ENCODE measurements at regions not wholly inside any gene's neighbourhood (a gene's known extent, or its start where the extent isn't known, plus 50 kb on each side); places are given as distances from the start of the nearest gene placed in this dataset.
"Not testable (repeated sequence)": the region's sequence is repeated elsewhere in the genome, so short reads cannot be mapped to it uniquely, and the experiment has no call there.

DNA sequence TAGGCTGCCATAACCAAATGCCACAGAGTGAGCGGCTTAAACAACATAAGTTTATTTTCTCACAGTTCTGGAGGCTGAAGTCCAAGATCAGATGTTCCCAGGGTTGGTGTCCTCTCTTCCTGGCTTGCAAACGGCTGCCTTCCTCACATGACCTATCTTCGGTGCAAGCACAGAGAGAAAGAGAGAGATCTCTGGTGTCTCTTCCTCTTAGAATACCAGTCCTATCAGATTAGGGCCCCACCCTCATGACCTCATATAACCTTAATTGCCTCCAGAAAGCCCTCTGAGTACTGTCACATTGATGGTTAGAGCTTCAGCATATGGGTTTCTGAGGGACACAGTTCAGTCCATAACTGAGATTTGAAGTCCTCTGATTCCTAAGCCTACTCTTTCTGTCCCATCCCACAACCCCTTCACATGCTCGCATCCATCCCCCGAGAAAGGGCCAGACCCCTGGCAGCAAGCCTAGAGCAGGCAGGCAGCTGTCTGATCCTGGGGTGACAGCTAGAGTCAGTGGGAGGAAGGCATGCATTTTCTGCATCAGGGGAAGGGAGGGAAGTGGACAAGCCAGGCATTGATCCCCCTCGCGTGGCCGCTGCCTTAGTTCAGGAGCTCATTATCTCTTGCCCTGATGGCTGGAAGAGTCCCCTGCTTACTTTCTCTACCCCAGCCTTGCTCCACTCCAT is 114.1 kb downstream of the FAR1 start:
- no peak for DNase-seq

DNA sequence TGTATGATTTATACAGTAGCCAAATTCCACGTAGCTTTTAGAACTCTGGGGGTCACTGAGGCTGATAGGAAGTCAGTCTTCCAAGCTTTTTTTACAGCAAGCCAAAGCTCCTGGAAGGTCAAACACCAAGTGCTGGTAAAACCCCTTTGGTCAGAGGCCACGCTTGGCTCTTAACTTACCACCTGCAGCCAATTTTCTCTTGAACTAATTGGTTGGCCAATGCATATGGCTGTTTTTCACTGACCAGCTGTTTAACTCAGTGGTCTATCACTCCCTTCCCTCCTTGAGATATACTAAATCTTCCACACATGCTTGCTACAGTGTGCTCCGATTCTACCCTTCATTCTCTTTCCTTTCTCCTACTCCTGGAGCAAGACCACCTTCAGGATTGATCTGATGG is 116.0 kb downstream of the FAR1 start:
- DNase-seq = no peak

GRCh38 chr11:13784855-13785254 is 116.4 kb downstream of the FAR1 start:
- DNase-seq = no peak

DNA sequence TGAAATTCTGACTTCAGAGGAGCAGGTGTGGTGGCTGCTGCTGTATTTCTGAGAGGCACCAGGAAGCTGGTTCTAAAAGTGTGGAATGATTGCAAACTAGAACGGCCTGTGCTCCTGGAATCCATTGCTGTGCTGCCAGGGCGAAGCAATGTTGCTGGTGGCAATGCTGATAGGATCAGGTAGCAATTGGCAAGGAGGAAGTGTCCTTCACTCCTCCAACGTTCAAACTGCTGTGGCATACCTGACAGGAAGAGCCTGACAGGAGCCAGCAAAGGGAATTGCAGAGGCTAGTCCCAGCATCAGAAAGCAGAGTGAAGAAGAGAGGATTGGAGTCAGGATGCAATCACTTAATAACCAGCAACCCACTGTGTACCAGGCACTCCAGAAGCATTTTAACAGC is 118.2 kb downstream of the FAR1 start:
- no peak for DNase-seq

DNA sequence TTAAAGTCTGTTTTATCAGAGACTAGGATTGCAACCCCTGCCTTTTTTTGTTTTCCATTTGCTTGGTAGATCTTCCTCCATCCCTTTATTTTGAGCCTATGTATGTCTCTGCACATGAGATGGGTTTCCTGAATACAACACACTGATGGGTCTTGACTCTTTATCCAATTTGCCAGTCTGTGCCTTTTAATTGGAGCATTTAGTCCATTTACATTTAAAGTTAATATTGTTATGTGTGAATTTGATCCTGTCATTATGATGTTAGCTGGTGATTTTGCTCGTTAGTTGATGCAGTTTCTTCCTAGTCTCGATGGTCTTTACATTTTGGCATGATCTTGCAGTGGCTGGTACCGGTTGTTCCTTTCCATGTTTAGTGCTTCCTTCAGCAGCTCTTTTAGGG is 129.1 kb downstream of the FAR1 start:
- not testable (repeated sequence) for DNase-seq

DNA sequence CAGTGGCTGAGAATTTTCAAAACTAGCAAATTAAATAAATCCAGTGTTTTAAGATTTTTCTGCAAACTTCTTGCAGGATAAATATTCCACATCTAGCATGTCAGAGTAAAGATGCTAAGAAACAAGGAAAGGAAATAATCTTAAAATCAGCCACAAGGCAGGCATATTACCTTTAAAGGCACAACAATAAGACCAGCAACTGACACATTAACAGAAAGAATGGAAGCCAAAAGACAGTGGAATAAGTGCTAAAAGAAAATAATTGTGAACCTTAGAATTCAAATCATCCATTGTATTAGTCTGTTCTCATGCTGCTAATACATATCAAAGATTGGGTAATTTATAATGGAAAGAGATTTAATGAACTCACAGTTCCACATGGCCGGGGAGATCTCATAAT is 132.4 kb downstream of the FAR1 start:
- DNase-seq = no peak

- DNase-seq = no peak
Measured at GRCh38 chr11:13818325-13818724, 144.2 kb upstream of the SPON1 start.

DNA sequence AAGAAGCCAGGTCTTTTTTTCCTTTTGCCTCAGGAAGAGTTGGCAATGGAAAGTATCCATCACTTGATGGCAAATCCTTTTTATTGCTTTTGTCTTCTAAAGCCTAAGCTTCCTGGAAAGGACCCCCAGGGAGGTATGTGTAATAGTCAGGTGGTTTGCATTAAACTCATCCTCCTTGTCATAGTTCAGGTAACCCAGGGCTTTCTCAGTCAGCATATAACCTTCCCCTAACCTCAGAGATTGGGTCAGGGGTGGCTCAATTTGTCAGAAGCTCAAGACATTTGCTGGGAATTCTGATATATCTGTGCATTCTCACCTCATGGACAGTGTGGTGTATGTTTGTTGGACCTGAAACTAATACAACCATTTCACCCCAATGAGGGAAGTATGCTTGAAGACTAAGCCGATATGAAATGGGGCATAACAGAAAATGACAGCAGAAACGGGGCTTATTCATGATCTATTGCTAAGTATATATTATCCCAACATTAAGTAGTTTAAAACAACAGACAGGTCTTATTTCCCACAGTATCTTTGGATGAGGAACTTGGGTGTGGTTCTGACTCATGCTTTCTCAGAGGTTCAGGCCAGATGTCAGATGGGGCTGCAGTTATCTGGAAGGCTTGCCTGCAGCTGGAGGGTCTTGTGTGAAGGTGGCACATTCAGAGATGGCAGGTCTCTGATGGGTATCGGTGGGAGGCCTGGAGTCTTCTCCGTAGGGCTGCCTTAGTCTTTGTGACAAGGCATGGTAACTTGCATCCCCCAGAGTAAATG is 135.8 kb upstream of the SPON1 start:
- DNase-seq = no peak

- DNase-seq = no peak
Measured at GRCh38 chr11:13831696-13832095, 130.8 kb upstream of the SPON1 start.

- no peak for DNase-seq
Measured at GRCh38 chr11:13834463-13834862, 128.1 kb upstream of the SPON1 start.

DNA sequence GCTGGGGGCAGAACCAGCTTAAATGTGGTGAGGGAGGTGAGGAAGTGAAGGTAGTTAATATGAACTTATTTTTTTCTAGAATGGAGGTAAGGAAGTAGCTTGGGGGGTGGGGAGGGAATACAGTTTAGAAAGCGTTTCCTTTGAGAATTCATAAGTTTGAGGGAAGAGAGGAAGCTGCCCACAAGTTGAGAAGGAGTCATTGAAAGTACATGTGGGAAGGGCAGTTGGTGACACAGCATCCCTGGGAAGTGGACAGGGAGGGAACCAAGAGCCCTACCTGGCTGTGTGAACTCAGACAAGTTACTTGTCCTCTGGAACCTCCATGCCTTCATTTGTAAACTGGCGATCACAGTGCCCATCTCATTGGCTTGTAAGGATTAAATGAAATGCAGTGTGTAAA is 125.9 kb upstream of the SPON1 start:
- DNase-seq = no peak

DNA sequence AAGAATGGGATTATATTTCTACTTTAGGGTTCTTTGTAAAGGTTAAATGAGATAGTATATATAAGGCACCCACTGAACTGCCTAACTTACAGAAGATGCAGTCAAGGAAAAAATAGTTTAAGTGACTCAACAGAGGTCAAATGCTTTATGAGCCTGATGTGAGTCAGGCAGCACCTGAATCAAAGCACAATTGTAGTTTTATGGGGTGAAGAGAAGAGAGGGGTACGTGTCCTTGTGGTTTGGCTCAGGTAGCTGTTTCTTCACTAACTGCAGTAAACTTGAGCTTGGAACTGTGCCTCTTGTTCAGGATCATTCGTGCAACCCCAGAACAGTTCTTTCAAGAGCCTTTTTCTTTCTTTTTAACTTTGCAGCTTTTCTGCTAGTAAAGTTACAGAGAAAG is 125.2 kb upstream of the SPON1 start:
- no peak for DNase-seq

DNA sequence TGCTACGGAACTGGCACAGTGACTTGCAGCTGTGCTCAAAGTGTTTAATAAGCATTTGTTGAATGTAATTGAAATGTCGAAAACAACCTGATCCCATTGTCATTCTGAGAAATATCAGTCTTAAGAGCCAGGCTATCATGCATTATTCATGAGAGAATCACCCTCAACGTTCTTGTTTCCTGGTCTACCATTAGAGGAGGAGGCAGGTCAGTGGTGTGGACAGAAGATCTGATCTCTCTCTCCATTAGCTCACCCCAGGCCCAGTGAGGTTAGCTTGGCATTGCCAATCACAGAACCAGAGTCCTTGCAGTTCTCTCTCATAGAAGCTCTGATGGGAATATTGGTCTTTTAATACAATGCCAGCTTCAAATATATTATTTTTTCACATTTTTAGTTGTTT is 121.1 kb upstream of the SPON1 start:
- no peak for DNase-seq

DNA sequence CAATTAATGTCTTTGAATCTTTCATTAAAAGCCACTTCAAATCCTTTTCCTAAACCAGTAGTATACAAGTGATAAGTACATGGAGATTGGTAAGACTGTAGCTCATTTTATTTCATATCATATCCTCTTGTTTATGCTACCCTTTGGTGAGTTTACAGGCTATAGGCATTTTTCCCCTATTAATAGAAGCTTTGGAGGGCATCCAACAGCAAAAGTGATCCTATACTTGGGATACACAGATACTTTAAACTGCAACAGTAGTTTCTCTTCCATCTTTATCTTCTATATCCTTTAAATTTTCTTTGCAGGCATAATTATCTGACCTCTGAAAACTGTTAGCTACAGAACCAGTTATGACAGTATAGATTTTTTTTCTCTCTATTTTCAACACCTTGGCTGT is 114.5 kb upstream of the SPON1 start:
- DNase-seq = no peak

GRCh38 chr11:13850231-13851005 is 112.1 kb upstream of the SPON1 start:
- no peak for DNase-seq

DNA sequence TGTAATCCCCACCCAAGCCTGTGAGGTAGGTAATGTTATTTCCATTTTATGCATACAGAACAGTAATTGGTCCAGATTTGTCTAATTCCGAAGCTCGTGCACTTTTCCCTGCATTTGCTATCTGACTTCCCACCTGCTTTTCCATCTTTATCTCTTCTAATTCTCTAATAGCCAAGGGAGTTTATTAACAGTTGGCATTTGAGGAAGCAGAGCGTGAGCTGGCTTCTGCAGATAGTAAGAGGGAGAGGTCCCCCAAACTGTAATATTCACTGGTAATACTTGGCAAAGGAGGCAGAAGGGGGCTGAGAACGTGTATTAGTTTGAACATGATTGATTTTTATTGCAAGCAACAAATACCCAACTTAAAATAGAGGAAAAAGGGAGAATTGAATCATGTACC is 110.8 kb upstream of the SPON1 start:
- no peak for DNase-seq

- DNase-seq = no peak
Measured at GRCh38 chr11:13852481-13852880, 110.0 kb upstream of the SPON1 start.

DNA sequence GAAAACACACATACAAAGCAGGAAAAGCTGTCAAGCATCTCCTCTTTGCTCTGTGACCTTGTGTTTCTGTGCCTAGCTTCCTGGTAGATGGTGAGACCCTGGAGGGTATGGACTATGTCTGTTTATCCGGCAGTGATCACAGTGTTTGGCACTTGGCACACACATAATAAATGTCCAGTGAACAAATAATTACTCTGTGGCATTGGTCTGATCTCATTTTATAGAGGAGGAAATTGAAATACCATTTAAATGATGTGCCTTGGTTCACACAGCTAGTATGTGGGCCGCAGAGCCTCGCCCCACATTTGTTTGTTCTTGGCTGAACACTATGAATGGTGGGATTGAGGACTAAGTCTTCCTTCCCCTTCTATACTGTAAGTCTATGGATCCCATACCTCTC is 104.7 kb upstream of the SPON1 start:
- no peak for DNase-seq

GRCh38 chr11:13859892-13860291 is 102.6 kb upstream of the SPON1 start:
- DNase-seq = peak in 1 of 2 donors; percentile 57

GRCh38 chr11:13861411-13861810 is 101.1 kb upstream of the SPON1 start:
- no peak for DNase-seq

- DNase-seq = no peak
Measured at GRCh38 chr11:13862845-13863392, 99.6 kb upstream of the SPON1 start.

GRCh38 chr11:13868710-13869397 is 93.7 kb upstream of the SPON1 start:
- no peak for DNase-seq

DNA sequence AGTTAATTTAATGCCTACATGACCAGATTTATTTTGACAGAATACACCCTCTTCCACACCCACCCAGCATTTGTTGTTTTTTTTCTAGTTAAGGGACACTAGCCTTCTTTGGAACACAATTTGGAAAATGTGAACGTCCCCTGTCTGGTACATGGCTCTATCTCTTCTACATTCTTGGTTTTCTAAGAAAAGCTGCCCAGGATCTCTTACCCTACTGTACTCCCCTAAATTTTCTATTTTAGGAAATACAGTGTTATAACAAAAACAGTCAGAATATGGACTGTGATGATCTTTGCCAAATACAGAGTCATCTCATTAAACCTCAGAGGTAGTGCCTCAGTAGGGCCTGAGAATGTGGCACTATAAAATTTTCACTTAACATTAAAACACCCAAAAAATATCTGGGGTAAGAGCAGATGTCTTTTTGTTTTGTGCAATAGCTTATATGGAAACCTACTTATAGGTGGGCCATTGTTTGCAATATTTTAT is 93.1 kb upstream of the SPON1 start:
- no peak for DNase-seq
